Activated CD8-positive, alpha-beta memory T cell treated with anti-CD3 and anti-CD28 coated beads for 4 hours (primary cell): ENCODE measurements at regions not wholly inside any gene's neighbourhood (a gene's known extent, or its start where the extent isn't known, plus 50 kb on each side); places are given as distances from the start of the nearest gene placed in this dataset.
"Not testable (repeated sequence)": the region's sequence is repeated elsewhere in the genome, so short reads cannot be mapped to it uniquely, and the experiment has no call there.

ENCODE experiments used
- DNase-seq, 2 donors: peaks; one replicate each; pipeline ENCODE4 v3.0.0-alpha.2; 2020; ENCODE audit warnings: low read depth in 2 of 2

DNA sequence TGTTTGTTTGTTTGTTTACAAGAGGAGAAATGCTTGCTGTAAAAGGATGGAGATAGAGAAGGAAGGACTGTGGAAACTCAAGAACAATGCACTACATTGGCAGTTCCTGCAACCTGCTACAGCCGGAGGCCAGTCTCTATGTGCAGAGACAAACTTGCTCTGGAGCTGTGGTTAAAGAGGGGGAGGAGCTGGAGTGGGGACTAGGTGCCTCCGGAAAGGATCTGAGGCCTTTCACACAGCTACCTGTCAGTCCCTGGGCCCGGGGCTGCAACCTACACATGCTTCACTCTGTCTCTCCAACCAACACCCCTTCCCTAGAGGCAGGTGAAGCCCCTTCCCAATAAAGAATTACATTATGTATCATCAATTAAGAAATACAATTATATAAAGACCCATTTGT, 1234.0 kb upstream of the ZEB2 start:
- no peak for DNase-seq

DNA sequence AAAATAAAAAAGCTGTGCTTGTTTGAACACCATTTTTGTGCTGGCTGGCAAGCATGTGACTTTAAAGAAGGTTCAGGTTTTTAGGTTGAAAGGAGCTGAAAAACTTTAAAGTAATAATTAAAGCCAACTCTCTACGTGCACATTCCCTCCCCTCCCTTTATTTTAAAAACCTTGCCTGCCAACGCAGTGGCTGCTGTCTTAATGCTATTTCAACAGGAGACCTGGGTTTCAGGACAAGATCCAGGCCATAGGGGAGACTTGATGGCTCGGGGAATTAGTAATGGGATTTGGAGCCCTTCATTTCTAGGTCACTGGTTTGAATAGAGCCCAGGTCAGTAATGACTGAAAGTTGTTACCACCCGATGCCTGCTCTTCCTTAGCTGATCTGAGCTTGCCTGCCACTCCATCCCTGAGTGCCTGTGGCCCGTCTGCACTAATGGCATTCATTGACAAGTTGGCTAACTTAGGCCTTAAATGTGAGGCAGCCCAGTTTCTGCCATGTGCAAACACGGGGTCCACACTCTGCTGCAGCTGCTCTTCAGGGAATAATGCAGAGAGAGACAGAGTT, 1233.2 kb upstream of the ZEB2 start:
- no peak for DNase-seq

DNA sequence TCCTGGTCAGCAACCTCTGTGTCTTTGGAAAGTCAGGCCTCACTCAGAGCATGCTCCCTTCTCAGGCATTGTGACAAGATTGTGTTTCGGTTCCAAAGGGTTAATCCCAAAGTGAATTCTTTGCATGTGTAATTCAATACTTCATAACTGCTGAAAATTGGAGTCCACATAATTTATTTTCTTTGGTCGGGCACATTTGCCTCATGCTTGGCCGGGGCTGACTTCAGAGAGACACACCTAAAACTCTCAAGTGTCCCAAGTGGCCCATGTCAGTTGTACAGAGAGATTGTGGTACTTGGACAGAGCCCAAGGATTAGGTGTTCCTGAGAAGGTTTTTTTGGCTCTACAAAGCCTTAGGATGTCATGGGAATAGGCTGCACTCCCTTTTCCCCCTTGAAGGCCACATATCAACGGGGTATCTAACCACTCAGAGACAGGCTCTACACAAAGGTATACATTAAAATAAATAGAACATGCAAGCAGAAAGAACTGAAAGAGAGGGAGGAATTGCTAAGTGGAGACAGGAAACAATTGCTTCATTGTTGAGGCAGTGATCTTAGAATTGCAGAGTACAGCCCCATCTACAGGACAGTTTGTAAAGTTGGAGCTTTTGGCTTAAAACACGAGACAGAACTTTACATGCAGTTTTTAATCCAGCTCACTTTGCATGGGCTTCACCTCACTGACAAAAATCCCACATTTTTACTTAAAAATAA, 1232.3 kb upstream of the ZEB2 start:
- DNase-seq, result no peak

DNA sequence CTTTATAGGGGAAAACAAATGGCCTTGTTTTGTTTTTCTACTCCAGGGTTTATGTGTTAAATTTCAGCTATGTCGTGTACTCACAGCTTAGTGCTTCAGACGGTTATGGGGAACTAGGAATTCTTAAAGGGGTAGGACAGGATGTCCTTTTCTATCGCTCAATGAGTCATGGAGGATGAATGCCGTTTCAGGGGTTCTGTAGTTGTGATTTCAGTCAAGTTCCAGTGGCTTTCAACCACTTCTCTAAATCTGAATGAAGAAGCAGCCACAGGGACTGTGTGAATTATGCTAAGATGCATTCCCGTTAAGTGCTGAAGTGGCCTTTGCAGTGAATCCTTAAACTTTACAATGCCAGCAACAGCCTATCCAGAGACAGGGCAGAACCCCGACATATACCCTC, 1231.7 kb upstream of the ZEB2 start:
- no peak for DNase-seq

DNA sequence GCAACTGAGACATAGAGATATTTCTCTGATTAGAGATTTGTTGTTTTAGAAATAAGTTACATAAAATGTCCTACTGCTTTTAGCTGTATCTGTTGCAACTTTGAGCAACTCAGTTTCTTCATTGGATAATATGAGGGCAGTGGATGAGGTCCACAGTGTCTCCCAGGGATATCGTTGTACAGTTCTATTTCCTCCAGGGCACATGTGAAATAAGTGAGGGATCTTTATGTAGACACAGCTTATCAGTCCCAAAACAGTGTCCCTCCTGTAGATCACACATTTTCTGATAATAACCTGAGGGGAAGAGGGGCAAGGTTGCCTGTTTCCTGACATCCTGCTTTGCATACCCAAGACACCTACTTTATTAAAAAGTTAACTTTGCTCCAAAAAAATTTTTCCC, 1231.2 kb upstream of the ZEB2 start:
- no peak for DNase-seq

DNA sequence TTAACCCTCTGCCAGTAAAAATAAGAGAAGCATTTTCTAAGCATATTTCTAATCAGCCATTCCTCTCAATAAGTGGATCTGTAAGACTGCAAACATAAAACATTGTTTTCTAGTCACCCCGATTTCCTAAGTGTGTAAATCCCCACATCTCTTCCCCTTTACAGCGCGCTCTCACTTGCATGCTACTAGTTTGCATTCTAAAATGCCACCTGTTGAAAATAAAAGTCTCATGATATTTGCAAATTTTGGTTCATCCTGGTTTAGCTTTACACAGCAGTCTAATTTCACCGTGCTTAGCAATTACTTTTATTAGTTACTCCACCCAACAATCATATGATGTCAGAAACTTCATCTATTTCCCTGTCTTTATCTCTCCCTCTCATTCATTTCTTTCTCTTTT, 1230.7 kb upstream of the ZEB2 start:
- no peak for DNase-seq

DNA sequence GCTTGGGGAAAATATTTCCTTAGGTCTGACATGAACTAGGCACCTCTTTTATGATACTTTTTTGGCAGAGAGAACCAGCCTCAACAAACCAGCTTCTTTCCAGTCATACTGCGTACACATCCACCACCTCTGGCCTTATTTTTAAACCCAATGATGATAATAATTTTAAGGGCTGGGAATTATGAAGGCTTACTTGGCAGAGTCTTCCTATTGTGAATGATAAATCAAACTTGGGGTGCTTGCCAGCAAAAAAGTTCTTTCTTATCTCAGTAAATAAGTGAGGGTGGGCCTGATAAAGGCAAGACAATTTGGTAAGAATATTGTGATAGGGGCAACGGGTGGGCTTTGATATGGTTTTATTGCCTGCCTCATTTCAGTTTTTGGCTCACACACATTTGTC, 1230.2 kb upstream of the ZEB2 start:
- DNase-seq, result no peak

DNA sequence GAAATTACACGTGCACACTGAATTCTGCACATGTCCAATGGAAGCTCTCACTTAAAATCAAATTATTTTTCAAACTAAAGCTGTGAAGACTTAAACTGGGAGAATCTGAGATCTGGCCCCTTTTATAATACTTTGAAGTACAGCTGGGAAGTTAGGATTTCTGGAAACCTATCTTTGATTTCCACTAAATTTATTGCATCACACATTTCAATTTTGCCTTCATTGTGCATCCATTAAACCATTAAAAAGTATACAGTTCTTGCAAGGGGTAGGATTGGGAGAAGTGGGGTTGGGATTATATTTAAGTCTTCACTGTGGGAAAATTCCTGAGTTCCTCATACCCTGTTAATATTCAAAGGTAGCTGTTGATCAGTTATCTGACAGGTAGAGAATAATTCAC, 1229.6 kb upstream of the ZEB2 start:
- no peak for DNase-seq

DNA sequence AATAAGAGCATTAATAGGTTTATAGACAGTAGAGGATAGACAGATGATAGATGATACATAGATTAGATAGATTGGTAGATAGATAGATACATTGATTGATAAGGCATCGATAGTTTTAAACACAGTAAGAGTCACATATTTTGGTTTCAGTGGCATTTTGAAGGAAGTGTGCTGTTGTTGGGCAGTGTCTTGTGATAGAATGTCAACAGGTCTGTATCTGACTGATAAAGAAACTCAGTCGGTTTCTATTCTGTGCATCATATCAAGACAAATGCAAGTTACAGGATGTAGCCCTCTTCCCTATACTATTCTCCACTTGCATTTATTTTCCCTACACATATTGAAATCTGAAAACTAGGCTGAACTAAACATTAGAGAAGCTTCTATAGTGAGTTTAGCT, 1229.0 kb upstream of the ZEB2 start:
- no peak for DNase-seq

DNA sequence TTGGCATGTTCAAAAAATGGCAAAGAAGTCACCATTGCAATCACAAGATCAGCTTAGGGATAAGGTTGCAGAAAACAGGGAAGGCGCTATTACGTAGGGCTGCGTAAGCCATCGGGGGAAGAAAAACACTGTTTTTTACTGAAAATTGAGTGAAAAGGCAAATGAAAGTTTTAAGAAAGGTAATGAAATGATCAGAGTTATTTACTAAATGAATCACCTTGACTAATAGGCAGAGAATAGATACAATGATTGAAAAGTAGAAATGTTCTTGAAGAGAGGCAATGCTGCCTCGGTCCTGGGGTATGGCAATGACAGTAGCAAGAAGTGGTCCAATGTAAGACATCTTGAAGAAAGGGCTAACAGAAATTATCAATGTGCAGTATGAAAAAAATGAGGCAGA, 1227.8 kb upstream of the ZEB2 start:
- no peak for DNase-seq

DNA sequence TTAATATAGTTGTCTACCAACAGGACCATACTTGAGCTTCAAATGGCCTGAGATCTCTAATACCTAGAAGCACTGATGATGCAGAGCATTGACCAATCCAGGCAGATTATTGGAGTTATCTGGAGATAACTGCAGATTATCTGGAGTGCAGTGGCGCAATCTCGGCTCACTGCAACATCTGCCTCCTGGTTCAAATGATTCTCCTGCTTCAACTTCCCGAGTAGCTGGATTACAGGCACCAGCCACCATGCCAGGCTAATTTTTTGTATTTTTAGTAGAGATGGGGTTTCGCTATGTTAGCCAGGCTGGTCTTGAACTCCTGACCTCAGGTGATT, 1225.4 kb upstream of the ZEB2 start:
- not testable (repeated sequence) for DNase-seq

DNA sequence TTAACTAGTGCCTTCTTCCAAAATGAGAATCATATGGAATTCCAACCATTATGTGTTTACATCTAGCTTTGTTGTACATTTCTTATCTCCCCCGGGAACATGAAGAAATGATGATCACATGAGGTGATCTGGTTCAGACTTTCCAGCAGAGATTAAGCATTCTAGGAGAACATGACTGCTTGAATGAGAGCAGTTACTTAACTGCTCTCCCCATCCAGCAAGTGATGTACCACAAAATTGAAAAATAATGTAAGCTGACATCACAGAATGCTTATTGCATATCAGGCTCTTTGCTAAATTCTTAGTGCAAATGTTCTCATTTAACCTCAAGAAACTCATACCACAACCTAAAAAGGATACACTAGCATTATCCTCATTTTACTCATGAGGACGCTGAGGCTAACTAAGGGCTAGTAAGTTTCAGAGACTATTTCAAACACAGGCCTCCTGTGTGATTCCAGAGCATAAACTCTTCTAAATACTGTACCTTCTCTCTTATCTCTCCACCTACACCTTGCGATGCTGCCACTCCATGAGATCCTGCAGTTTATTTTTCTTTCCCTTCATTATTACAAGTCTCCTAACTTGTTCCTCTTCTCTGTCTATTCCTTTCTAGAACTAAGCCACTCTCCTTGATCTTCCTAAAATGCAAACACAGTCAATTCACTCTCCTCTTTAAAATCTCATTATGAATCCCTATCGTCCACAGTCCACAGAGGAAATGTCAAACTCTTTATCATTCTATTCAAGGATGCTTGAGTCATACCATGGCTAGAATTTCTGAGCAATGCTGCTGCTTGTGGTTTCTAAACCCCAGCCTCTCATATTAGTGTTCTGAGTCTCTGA, 1224.8 kb upstream of the ZEB2 start:
- no peak for DNase-seq

DNA sequence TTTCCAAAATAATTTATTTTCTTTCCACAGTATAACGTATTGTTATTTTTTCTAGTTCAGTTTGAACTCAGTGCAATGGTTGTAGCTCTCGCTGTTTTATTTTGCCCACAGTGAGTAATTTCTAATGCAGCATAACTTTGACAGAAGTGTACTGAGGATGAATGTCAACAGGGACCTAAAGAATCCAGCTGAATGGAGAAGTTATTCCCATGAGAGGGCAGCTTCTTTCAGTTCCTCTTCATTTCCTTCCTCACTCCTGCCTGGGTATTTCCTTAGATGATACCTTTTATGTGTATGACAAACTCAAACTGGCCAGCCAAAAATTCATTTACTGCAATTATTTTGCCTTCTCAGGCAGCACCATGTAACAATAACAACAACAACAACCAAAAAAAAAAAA, 1223.1 kb upstream of the ZEB2 start:
- no peak for DNase-seq

DNA sequence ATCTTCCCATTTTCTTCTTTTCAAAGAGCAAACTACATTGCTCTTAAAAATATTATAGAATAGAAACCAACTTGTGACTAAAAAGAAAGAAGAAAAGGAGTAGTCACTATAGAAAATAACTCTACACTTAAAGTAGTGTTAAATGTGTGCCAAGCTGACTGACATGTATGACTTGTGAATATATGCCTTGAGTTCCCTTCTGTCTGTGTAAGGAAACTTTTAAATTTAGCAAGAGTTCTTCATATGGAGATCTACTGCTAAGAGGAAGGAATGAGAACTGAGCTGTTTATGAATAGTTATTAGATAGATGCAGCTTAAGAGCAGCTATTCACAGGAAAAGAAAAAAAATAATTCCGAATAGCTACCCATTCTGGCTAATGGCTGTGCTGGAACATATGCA, 1221.7 kb upstream of the ZEB2 start:
- no peak for DNase-seq

DNA sequence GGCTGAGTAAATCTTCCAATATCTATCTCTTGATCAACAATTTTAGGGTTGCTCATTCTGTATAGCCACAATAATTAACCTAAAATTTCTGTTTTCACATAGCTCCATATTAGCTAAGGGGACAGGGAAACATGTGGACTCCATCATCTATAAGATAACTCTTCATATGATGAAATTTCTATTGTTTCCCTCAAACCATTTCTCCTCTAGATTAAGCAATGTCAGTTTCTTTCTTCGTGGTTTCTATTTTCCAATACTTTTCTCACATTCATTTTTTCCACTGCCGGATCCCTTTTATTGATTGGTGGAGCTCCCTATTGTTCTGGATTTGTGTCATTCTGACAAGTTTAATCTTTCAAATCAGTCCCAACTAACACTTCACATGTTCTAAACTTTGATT, 1221.3 kb upstream of the ZEB2 start:
- DNase-seq, result no peak

DNA sequence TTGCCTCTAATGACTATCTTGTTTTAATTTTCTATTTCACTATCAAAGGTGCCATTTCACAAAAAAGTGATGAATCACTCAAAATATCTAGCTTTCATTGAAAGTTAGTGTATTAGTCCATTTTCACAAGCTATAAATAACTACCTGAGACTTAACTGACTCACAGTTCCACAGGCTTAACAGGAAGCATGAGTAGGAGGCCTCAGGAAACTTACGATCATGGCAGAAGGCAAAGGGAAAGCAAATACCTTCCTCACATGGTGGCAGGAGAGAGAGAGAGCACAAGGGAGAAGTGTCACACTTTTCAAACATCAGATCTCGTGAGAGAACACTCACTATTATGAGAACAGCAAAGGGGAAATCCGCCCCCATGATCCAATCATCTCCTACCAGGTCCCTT, 1220.4 kb upstream of the ZEB2 start:
- no peak for DNase-seq

DNA sequence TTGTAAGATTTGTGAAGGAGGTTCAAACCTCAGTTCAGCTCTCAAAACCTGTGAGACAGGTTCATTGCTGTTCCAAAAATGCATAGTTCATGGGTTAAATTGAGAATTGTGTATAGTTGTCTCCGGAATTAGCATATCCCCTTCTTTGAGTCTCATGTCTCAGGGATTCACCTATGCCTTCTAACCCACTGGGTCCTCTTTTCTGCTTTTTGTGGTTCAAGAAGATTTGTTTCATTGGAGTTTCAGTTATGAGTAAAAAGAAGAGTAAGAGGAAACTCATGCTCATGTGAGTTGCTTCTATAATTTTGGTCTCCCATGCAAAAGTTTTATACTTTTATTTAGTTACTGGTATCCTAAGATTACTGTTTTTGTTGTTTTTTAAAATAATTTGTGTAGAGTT, 1219.8 kb upstream of the ZEB2 start:
- DNase-seq, result no peak

DNA sequence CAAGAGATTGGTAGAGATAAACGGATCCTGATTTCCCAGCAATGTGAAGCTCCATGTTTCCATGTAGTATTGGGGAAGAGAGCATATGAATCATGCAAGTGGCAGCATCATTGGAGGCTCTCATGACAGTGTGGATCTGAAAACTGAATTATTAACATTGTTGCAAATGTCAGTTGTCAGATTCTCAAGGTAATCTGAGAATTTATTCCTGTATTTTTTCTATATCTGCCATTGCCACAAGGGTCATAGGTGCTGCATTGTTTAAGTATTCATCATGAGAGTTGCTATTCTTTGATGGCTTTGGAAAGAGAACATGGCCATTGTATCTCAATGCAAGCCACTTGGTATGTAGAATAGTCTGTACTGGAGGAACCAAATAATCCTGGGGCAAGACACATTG, 1217.0 kb upstream of the ZEB2 start:
- no peak for DNase-seq

DNA sequence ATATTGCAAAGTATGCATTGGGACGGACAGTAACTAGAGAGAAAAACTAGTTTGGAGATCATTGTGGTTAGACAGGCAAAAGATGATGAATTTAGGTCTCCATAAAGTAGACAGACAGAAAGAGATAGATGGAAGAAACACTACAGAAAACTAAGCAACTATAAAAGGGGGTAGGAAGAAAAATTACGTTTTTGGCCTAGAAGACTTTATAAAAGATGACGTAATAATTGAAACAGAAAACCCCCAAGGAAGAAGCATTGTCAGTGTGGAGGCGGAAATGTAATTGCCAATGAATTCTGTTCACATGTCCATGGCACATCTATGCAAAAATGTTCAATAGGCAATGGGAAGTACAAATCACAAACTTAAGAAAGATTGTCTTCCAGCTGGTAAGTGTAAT, 1211.5 kb upstream of the ZEB2 start:
- DNase-seq, result no peak

DNA sequence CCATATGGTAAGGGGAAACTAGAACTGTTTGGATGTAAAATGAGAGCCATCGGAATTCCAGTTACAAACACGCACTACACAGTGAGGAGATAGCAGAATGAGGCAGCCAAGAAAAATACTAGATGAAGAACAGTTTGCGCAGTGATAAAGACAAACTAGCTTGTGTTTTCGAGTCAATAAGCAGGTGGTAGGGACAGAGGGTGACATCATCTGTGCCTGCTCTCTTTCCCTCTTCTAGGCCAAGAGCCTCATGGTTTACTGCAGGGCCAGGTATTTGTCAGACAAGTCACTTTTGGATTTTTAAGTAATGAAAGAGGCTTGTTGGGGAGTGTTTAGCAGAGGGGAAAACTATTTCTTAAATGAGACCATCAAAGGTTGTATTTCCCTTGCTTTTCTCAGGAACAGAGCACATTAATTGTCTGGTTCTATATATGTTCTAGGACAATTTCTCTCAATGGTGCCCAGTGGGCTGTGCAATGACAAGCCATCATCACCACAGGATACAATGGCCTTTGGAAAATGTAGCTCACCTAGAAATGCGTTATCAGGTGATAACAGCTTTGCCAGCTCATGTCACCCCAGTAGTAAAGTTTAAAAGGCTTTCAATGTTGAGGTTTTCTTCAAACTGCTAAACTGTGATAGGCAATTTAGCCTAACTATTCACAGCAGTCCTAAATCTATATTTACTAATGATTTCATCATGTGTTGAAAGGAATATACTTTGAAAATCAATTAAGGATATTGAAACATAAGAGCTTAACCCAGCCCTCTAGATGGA, 1210.3 kb upstream of the ZEB2 start:
- DNase-seq, result no peak

DNA sequence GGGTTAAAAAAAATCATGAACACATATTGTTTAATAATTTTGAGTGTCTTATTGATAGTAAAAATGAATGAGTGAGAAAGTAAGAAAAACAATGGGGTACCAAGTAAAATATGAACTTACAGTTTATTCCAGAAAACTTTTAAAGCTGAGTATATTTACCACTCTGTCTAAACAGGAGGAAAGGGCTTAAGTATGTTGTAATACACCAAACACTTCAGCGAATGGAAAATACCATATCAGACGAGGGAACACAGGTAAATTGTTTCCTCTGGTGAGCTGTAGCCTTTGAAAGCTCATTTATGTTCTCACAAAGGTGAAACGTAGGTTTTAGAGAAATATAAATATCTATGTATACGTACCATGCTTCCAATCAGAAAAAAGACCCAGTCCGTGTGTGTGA, 1209.6 kb upstream of the ZEB2 start:
- DNase-seq, result no peak

DNA sequence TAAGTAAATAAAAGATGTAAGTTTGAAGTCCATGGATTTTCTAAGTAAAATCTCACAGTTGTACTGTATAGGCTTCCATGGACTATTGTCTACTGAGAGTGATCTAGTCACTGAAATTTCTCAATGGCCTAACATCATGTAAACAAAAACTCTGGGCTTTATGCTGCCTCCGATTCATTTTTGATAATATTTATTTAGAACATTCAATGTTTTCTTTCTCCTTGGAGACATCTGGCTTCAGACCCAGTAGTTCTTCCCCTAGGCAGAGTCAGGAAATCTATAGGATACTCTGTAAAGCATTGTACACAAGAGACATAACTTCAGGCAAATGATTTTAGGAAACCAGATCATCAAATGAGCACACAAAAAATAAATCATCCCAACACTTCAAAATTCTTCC, 1208.6 kb upstream of the ZEB2 start:
- DNase-seq, result no peak

DNA sequence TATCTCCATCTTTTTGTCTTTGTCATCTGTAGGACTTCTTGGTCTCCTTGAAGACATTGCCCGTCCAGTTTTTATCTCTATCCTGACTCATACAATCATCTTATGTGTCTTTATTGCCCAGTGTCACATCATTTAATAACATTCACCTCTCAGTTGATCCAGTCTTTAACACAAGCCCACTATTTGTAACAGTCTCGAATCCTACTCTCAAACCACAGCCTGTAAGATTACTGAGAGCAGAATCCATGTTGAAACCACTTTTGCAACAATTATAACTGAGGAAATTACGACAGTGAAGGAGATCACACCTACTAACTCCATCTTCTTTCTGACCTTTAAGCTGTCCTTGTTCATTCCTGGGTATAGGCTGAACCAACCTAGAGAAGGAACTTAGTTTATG, 1206.0 kb upstream of the ZEB2 start:
- no peak for DNase-seq
